ENCODE measurements at regions not wholly inside any gene's neighbourhood (a gene's known extent, or its start where the extent isn't known, plus 50 kb on each side); places are given as distances from the start of the nearest gene placed in this dataset.

DNA sequence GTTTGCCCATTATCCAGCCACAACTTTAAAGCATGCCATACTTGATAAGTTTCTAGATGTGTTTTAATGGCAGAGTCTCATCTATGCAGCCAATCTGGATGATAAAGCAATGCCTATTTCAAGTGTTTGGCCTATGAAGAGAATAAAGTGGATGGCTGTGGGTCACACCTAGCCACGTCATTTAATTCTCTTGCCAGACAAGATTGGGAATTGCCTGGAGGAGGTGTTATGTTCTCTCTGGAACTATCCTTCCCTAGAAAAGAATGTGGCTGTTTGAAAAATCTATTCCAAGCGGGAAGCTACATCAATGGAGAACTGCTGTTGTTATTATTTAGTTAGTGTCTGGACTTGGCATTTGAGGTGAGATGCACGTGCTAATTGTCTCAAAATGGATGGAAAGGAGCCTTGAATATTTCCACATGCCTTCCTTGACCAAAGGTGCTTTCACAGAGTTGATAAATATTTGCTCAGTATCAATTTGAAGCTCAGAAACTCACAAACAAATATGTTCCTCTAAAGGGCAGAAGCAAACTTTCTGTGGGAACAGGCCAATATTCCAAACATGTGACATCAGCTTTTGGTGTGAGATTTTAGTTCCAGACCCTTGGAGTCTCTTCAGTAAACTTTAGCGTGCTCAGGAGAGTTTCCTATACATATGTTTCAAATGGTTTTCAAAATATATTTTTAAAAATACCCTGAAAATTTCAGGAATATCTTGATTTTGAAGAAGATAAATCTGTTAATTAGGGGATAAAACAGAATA lies 510.6 kb upstream of the SGO1 start (continued):
- TF ChIP-seq, protein P1, sequence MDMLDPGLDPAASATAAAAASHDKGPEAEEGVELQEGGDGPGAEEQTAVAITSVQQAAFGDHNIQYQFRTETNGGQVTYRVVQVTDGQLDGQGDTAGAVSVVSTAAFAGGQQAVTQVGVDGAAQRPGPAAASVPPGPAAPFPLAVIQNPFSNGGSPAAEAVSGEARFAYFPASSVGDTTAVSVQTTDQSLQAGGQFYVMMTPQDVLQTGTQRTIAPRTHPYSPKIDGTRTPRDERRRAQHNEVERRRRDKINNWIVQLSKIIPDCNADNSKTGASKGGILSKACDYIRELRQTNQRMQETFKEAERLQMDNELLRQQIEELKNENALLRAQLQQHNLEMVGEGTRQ (CRISPR knock-in tag; IDR thresholded peaks at IDR 0.05) = no peak

DNA sequence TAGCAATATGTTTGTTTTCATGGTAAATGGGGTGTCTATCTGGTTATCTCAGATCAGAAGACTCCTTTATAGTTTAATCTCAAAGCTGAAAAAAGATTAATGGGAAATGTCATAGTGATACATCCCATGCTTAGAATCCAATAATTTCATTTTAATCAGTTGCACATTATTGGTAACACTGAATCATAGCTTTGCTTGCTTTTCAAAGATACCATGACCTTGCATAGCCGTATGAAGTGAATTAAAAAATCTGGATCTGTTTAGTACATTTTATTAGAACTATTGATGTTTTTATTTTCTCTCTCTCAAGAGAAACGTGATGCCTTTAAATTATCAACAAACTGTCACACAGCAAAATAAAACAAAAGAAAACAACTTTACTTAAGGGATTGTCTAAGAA lies 506.7 kb upstream of the SGO1 start:
- no peaks in the 10 kb centered on the region for H3K4me1 Mint-ChIP-seq
- no peak overlapping the region for H3K27ac Mint-ChIP-seq
- H3K9me3 Mint-ChIP-seq = peaks cover 8% of the 10 kb centered on the region
- H3K36me3 Mint-ChIP-seq = 0 out of 2 replicates have a peak, but pooled peaks cover 4% of the 10 kb centered on the region
- H3K4me3 Mint-ChIP-seq = no peak overlapping the region
- ChIA-PET CTCF (no interaction called here), POLR2A (no interaction called here)
- TF ChIP-seq, protein P2, sequence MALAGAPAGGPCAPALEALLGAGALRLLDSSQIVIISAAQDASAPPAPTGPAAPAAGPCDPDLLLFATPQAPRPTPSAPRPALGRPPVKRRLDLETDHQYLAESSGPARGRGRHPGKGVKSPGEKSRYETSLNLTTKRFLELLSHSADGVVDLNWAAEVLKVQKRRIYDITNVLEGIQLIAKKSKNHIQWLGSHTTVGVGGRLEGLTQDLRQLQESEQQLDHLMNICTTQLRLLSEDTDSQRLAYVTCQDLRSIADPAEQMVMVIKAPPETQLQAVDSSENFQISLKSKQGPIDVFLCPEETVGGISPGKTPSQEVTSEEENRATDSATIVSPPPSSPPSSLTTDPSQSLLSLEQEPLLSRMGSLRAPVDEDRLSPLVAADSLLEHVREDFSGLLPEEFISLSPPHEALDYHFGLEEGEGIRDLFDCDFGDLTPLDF (CRISPR knock-in tag; IDR thresholded peaks at IDR 0.05) = no peak
- TF ChIP-seq, protein P3, sequence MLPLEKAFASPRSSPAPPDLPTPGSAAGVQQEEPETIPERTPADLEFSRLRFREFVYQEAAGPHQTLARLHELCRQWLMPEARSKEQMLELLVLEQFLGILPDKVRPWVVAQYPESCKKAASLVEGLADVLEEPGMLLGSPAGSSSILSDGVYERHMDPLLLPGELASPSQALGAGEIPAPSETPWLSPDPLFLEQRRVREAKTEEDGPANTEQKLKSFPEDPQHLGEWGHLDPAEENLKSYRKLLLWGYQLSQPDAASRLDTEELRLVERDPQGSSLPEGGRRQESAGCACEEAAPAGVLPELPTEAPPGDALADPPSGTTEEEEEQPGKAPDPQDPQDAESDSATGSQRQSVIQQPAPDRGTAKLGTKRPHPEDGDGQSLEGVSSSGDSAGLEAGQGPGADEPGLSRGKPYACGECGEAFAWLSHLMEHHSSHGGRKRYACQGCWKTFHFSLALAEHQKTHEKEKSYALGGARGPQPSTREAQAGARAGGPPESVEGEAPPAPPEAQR (CRISPR knock-in tag; IDR thresholded peaks at IDR 0.05) = no peak
- TF ChIP-seq FOXP1 (CRISPR knock-in tag; IDR thresholded peaks at IDR 0.05; ENCODE audit: borderline replicate concordance) (no peak), EMX1 (CRISPR knock-in tag; IDR thresholded peaks at IDR 0.05) (no peak), JAZF1 (CRISPR knock-in tag; IDR thresholded peaks at IDR 0.05) (no peak), FOXK1 (CRISPR knock-in tag; IDR thresholded peaks at IDR 0.05) (no peak), CREM (CRISPR knock-in tag; IDR thresholded peaks at IDR 0.05) (no peak), SOX15 (CRISPR knock-in tag; IDR thresholded peaks at IDR 0.05) (no peak), SMAD4 (CRISPR knock-in tag; IDR thresholded peaks at IDR 0.05) (no peak), RORB (CRISPR knock-in tag; IDR thresholded peaks at IDR 0.05) (no peak), ESRRA (CRISPR knock-in tag; IDR thresholded peaks at IDR 0.05; ENCODE audit: borderline replicate concordance) (no peak)
- TF ChIP-seq, protein P4, sequence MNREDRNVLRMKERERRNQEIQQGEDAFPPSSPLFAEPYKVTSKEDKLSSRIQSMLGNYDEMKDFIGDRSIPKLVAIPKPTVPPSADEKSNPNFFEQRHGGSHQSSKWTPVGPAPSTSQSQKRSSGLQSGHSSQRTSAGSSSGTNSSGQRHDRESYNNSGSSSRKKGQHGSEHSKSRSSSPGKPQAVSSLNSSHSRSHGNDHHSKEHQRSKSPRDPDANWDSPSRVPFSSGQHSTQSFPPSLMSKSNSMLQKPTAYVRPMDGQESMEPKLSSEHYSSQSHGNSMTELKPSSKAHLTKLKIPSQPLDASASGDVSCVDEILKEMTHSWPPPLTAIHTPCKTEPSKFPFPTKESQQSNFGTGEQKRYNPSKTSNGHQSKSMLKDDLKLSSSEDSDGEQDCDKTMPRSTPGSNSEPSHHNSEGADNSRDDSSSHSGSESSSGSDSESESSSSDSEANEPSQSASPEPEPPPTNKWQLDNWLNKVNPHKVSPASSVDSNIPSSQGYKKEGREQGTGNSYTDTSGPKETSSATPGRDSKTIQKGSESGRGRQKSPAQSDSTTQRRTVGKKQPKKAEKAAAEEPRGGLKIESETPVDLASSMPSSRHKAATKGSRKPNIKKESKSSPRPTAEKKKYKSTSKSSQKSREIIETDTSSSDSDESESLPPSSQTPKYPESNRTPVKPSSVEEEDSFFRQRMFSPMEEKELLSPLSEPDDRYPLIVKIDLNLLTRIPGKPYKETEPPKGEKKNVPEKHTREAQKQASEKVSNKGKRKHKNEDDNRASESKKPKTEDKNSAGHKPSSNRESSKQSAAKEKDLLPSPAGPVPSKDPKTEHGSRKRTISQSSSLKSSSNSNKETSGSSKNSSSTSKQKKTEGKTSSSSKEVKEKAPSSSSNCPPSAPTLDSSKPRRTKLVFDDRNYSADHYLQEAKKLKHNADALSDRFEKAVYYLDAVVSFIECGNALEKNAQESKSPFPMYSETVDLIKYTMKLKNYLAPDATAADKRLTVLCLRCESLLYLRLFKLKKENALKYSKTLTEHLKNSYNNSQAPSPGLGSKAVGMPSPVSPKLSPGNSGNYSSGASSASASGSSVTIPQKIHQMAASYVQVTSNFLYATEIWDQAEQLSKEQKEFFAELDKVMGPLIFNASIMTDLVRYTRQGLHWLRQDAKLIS (CRISPR knock-in tag; IDR thresholded peaks at IDR 0.05; ENCODE audit: borderline replicate concordance) = no peak
- TF ChIP-seq, protein P5, sequence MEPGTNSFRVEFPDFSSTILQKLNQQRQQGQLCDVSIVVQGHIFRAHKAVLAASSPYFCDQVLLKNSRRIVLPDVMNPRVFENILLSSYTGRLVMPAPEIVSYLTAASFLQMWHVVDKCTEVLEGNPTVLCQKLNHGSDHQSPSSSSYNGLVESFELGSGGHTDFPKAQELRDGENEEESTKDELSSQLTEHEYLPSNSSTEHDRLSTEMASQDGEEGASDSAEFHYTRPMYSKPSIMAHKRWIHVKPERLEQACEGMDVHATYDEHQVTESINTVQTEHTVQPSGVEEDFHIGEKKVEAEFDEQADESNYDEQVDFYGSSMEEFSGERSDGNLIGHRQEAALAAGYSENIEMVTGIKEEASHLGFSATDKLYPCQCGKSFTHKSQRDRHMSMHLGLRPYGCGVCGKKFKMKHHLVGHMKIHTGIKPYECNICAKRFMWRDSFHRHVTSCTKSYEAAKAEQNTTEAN (CRISPR knock-in tag; IDR thresholded peaks at IDR 0.05) = no peak
- TF ChIP-seq, protein P6, sequence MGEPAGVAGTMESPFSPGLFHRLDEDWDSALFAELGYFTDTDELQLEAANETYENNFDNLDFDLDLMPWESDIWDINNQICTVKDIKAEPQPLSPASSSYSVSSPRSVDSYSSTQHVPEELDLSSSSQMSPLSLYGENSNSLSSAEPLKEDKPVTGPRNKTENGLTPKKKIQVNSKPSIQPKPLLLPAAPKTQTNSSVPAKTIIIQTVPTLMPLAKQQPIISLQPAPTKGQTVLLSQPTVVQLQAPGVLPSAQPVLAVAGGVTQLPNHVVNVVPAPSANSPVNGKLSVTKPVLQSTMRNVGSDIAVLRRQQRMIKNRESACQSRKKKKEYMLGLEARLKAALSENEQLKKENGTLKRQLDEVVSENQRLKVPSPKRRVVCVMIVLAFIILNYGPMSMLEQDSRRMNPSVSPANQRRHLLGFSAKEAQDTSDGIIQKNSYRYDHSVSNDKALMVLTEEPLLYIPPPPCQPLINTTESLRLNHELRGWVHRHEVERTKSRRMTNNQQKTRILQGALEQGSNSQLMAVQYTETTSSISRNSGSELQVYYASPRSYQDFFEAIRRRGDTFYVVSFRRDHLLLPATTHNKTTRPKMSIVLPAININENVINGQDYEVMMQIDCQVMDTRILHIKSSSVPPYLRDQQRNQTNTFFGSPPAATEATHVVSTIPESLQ (CRISPR knock-in tag; IDR thresholded peaks at IDR 0.05) = no peak
- TF ChIP-seq, protein P7, sequence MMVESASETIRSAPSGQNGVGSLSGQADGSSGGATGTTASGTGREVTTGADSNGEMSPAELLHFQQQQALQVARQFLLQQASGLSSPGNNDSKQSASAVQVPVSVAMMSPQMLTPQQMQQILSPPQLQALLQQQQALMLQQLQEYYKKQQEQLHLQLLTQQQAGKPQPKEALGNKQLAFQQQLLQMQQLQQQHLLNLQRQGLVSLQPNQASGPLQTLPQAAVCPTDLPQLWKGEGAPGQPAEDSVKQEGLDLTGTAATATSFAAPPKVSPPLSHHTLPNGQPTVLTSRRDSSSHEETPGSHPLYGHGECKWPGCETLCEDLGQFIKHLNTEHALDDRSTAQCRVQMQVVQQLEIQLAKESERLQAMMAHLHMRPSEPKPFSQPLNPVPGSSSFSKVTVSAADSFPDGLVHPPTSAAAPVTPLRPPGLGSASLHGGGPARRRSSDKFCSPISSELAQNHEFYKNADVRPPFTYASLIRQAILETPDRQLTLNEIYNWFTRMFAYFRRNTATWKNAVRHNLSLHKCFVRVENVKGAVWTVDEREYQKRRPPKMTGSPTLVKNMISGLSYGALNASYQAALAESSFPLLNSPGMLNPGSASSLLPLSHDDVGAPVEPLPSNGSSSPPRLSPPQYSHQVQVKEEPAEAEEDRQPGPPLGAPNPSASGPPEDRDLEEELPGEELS (CRISPR knock-in tag; IDR thresholded peaks at IDR 0.05) = no peak
- TF ChIP-seq, protein P8, sequence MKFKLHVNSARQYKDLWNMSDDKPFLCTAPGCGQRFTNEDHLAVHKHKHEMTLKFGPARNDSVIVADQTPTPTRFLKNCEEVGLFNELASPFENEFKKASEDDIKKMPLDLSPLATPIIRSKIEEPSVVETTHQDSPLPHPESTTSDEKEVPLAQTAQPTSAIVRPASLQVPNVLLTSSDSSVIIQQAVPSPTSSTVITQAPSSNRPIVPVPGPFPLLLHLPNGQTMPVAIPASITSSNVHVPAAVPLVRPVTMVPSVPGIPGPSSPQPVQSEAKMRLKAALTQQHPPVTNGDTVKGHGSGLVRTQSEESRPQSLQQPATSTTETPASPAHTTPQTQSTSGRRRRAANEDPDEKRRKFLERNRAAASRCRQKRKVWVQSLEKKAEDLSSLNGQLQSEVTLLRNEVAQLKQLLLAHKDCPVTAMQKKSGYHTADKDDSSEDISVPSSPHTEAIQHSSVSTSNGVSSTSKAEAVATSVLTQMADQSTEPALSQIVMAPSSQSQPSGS (CRISPR knock-in tag; IDR thresholded peaks at IDR 0.05; ENCODE audit: borderline replicate concordance, low read depth) = no peak
- TF ChIP-seq, protein P9, sequence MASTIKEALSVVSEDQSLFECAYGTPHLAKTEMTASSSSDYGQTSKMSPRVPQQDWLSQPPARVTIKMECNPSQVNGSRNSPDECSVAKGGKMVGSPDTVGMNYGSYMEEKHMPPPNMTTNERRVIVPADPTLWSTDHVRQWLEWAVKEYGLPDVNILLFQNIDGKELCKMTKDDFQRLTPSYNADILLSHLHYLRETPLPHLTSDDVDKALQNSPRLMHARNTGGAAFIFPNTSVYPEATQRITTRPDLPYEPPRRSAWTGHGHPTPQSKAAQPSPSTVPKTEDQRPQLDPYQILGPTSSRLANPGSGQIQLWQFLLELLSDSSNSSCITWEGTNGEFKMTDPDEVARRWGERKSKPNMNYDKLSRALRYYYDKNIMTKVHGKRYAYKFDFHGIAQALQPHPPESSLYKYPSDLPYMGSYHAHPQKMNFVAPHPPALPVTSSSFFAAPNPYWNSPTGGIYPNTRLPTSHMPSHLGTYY (CRISPR knock-in tag; IDR thresholded peaks at IDR 0.05) = no peak
- DNase-seq (ENCODE audit: low spot score) = no peak
- no peak for ATAC-seq
- H3K27me3 Mint-ChIP-seq (ENCODE audit: low read depth) = no peaks in the 10 kb centered on the region
